Mesothelial cell of epicardium (in vitro differentiated cells): ENCODE measurements at regions not wholly inside any gene's neighbourhood (a gene's known extent, or its start where the extent isn't known, plus 50 kb on each side); places are given as distances from the start of the nearest gene placed in this dataset.

ENCODE experiments used
- DNase-seq, 2 experiments: peaks; one replicate each; pipeline ENCODE4 v3.0.0; 2021; ENCODE audit warnings: low spot score in 2 of 2; ENCODE audit not compliant: unreplicated experiment in 2 of 2
- H3K27ac Mint-ChIP-seq: 2 replicates; pipeline ENCODE4 v1.8.0; 2021; ENCODE audit warnings: mixed read lengths
- H3K27me3 Mint-ChIP-seq: 2 replicates; pipeline ENCODE4 v1.8.0; 2021; ENCODE audit warnings: low read depth, mixed read lengths
- H3K36me3 Mint-ChIP-seq: 2 replicates; pipeline ENCODE4 v1.8.0; 2021; ENCODE audit warnings: mixed read lengths
- H3K4me1 Mint-ChIP-seq: 2 replicates; pipeline ENCODE4 v1.8.0; 2021; ENCODE audit warnings: mixed read lengths
- H3K4me3 Mint-ChIP-seq: 2 replicates; pipeline ENCODE4 v1.8.0; 2021; ENCODE audit warnings: mild to moderate bottlenecking, moderate library complexity, mixed read lengths
- H3K9me3 Mint-ChIP-seq: 2 replicates; pipeline ENCODE4 v1.8.0; 2021; ENCODE audit warnings: mixed read lengths
- TF ChIP-seq, protein P1 (sequence below): fragments of 200-600 bp; sonication (generic); IDR thresholded peaks from one replicate; pipeline ENCODE4 v1.5.0; 2021; ENCODE audit warnings: antibody characterized with exemption; ENCODE audit not compliant: unreplicated experiment

DNA sequence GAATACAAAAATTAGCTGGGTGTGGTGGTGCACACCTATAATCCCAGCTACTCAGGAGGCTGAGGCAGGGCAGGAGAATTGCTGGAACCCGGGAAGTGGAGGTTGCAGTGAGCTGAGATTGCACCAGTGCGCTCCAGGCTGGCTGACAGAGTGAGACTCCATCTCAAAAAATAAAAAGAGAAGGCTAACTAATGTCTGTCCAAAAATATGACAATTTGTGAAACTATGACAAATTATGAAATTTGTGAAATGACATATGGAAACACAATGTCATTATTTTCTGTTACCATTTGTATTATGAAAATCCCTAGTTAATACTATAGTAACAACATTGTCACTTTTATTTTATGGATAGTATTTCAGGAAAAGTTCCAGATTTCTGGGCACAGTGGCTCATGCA lies 1306.3 kb upstream of the EPHA6 start:
- DNase-seq = no peak
- Mint-ChIP-seq H3K4me3 (no peak overlapping the region), H3K27me3 (no peaks in the 10 kb centered on the region), H3K36me3 (no peaks in the 10 kb centered on the region), H3K4me1 (peaks cover 9% of the 10 kb centered on the region), H3K9me3 (no peaks in the 10 kb centered on the region), H3K27ac (no peak overlapping the region)
- TF ChIP-seq, protein P1, sequence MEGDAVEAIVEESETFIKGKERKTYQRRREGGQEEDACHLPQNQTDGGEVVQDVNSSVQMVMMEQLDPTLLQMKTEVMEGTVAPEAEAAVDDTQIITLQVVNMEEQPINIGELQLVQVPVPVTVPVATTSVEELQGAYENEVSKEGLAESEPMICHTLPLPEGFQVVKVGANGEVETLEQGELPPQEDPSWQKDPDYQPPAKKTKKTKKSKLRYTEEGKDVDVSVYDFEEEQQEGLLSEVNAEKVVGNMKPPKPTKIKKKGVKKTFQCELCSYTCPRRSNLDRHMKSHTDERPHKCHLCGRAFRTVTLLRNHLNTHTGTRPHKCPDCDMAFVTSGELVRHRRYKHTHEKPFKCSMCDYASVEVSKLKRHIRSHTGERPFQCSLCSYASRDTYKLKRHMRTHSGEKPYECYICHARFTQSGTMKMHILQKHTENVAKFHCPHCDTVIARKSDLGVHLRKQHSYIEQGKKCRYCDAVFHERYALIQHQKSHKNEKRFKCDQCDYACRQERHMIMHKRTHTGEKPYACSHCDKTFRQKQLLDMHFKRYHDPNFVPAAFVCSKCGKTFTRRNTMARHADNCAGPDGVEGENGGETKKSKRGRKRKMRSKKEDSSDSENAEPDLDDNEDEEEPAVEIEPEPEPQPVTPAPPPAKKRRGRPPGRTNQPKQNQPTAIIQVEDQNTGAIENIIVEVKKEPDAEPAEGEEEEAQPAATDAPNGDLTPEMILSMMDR = no peak

DNA sequence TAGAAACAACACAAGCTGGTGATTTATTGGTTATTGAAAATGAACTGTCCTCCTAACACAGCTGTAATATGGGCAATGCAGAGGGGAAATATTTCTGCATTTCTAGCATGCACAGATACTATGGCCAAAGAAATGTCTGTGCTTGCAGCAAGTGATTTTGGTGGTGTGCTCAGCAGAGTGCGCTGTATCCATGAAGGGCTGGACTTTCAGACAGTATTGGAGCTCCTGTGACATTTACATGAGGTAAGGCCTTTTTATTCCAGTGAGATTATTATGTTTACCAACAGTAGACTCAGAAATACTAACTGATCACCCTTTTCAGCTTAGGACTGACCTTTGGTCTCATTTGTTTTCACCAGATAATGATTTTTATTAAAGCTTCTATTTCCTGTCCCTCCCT lies 1302.6 kb upstream of the EPHA6 start:
- peaks cover 5% of the 10 kb centered on the region for H3K4me1 Mint-ChIP-seq

DNA sequence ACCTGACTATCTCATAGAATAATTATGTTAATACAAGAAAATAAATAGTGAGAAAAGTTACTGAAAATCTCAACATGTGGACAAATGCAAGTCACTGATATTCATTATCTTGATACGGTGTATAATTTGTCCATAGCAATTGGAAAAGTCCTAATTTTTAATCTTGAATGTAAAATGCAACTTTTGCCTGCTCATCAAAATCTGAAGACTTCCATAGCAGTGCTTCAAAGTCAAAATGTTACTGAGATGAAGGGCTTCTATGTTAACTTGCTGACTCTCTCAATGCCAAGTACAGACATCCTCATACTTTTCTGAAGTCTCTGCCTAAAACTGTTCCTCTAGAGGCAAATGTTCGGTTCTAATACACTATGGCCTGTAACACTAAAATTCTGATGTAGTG lies 1300.1 kb upstream of the EPHA6 start:
- peaks cover 3% of the 10 kb centered on the region for H3K4me1 Mint-ChIP-seq
- H3K9me3 Mint-ChIP-seq = no peaks in the 10 kb centered on the region
- no peaks in the 10 kb centered on the region for H3K36me3 Mint-ChIP-seq
- H3K4me3 Mint-ChIP-seq = no peak overlapping the region
- H3K27ac Mint-ChIP-seq = no peak overlapping the region
- TF ChIP-seq, protein P1 = no peak
- no peak for DNase-seq
- H3K27me3 Mint-ChIP-seq = no peaks in the 10 kb centered on the region

More for the DNA sequence above, 1302.6 kb upstream of the EPHA6 start:
- TF ChIP-seq, protein P1 = no peak
- H3K27me3 Mint-ChIP-seq = no peaks in the 10 kb centered on the region
- no peaks in the 10 kb centered on the region for H3K36me3 Mint-ChIP-seq
- H3K9me3 Mint-ChIP-seq = no peaks in the 10 kb centered on the region
- DNase-seq = no peak
- no peak overlapping the region for H3K4me3 Mint-ChIP-seq
- H3K27ac Mint-ChIP-seq = no peak overlapping the region

DNA sequence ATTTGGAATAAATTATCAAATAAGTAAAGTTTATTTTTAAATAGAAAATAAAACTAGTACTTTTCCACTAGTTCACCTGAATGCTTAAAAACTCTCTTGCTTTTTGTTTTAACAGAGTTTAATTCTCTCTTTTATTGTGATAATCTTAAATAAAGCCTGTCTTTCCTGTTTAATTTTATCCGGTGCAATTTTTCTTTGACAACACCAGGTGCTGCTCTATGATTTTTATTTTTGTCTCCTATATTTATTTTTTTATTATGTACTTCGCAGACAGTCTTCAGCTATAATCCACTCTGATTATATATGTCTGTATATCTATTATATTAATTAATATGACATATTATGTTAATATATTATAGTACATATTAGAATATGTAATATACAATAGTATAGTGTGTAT lies 1293.0 kb upstream of the EPHA6 start:
- TF ChIP-seq, protein P1 = no peak
- H3K4me3 Mint-ChIP-seq = no peak overlapping the region
- no peaks in the 10 kb centered on the region for H3K27me3 Mint-ChIP-seq
- peaks cover 4% of the 10 kb centered on the region for H3K9me3 Mint-ChIP-seq
- H3K27ac Mint-ChIP-seq = no peak overlapping the region
- DNase-seq = no peak
- H3K36me3 Mint-ChIP-seq = no peaks in the 10 kb centered on the region
- no peaks in the 10 kb centered on the region for H3K4me1 Mint-ChIP-seq

DNA sequence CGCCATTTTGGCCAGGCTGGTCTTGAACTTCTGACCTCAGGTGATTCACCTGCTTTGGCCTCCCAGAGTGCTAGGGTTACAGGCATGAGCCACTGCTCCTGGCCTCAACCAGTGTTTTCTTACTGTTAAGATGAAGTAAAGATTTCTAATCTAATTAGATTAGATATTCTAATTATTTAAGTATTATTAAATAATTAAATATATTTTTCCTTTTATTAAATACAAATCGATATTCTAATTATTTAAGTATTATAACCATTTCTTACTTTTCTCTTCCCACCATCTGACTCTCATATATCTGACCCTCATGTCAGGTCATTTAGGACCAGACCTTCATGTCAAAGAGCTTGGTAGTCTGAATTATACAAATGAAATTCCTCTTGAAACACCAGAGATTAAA lies 1291.9 kb upstream of the EPHA6 start:
- Mint-ChIP-seq H3K9me3 (peaks cover 4% of the 10 kb centered on the region), H3K4me3 (no peak overlapping the region), H3K36me3 (no peaks in the 10 kb centered on the region), H3K4me1 (no peaks in the 10 kb centered on the region), H3K27me3 (no peaks in the 10 kb centered on the region), H3K27ac (no peak overlapping the region)
- no peak for DNase-seq
- TF ChIP-seq, protein P1 = no peak

DNA sequence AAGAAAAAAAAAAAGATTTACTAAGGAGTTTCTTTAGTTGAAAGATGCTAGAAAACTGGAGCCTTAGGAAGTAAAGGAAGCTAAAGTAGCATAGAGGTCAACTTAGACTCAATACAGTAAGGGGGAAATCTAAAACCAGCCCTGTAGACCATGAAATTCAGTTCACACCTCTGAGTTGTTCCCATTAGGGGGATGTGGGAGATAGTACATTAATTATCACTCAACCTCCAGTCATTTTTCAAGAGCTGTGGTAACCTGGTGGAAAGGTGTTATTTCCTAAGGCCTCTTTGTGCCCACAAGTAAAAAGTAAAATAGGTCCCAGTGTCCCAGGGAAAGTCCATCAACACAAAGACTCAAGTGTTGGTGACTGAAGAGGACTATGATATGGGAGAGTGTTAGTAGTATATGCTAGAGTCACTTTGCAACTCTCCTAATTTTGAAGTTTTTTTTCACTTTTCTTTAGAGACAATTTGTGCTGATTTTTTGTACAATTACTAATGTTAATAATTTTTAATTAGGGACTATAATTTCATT lies 1274.4 kb upstream of the EPHA6 start:
- H3K4me3 Mint-ChIP-seq = no peak overlapping the region
- no peaks in the 10 kb centered on the region for H3K27me3 Mint-ChIP-seq
- no peak overlapping the region for H3K27ac Mint-ChIP-seq
- no peaks in the 10 kb centered on the region for H3K36me3 Mint-ChIP-seq
- DNase-seq = no peak
- TF ChIP-seq, protein P1 = no peak
- H3K4me1 Mint-ChIP-seq = peaks cover 4% of the 10 kb centered on the region
- H3K9me3 Mint-ChIP-seq = peaks cover 9% of the 10 kb centered on the region
